ENCODE measurements at regions not wholly inside any gene's neighbourhood (a gene's known extent, or its start where the extent isn't known, plus 50 kb on each side); places are given as distances from the start of the nearest gene placed in this dataset.

GRCh38 chr7:115683093-115683492, 347.5 kb downstream of the TFEC start:
- TF ChIP-seq POLR2AphosphoS5 (IDR thresholded peaks at IDR 0.05; ENCODE audit: low read depth), result no peak
- TF ChIP-seq GABPA (IDR thresholded peaks at IDR 0.05; ENCODE audit: low read depth), result no peak
- no peak for TF ChIP-seq CTCF (IDR thresholded peaks at IDR 0.05; ENCODE audit: insufficient read depth, low read length)
- TF ChIP-seq SPI1 (IDR thresholded peaks at IDR 0.05; ENCODE audit: borderline replicate concordance, low read depth), result no peak
- TF ChIP-seq REST (IDR thresholded peaks at IDR 0.05; ENCODE audit: insufficient replicate concordance, low read depth), result no peak
- Histone ChIP-seq H3K27me3 (ENCODE audit: insufficient read depth, poor library complexity, severe bottlenecking) (no peaks in the 10 kb centered on the region), H3K4me3 (replicated peaks; ENCODE audit: insufficient read depth, low read length) (no peak overlapping the region), H3K27ac (replicated peaks) (no peak overlapping the region)
- DNase-seq (ENCODE audit: low read depth in 1 of 2, low spot score in 1 of 2), result no peak

GRCh38 chr7:115682507-115682906, 348.1 kb downstream of the TFEC start:
- H3K27ac ChIP-seq (replicated peaks), result no peak overlapping the region
- DNase-seq (ENCODE audit: low read depth in 1 of 2, low spot score in 1 of 2), result no peak
- TF ChIP-seq REST (IDR thresholded peaks at IDR 0.05; ENCODE audit: insufficient replicate concordance, low read depth), result no peak
- TF ChIP-seq CTCF (IDR thresholded peaks at IDR 0.05; ENCODE audit: insufficient read depth, low read length), result no peak
- TF ChIP-seq SPI1 (IDR thresholded peaks at IDR 0.05; ENCODE audit: borderline replicate concordance, low read depth), result no peak
- no peak for TF ChIP-seq GABPA (IDR thresholded peaks at IDR 0.05; ENCODE audit: low read depth)
- no peak for TF ChIP-seq POLR2AphosphoS5 (IDR thresholded peaks at IDR 0.05; ENCODE audit: low read depth)
- no peaks in the 10 kb centered on the region for H3K27me3 ChIP-seq (ENCODE audit: insufficient read depth, poor library complexity, severe bottlenecking)
- no peak overlapping the region for H3K4me3 ChIP-seq (replicated peaks; ENCODE audit: insufficient read depth, low read length)

- TF ChIP-seq REST (IDR thresholded peaks at IDR 0.05; ENCODE audit: insufficient replicate concordance, low read depth) (no peak), GABPA (IDR thresholded peaks at IDR 0.05; ENCODE audit: low read depth) (no peak), CTCF (IDR thresholded peaks at IDR 0.05; ENCODE audit: insufficient read depth, low read length) (no peak), POLR2AphosphoS5 (IDR thresholded peaks at IDR 0.05; ENCODE audit: low read depth) (no peak), SPI1 (IDR thresholded peaks at IDR 0.05; ENCODE audit: borderline replicate concordance, low read depth) (no peak)
- no peak for DNase-seq (ENCODE audit: low read depth in 1 of 2, low spot score in 1 of 2)
These were observed 349.6 kb downstream of the TFEC start for GRCh38 chr7:115680921-115681320.

More at GRCh38 chr7:115680921-115681320, 349.6 kb downstream of the TFEC start:
- Histone ChIP-seq H3K4me3 (replicated peaks; ENCODE audit: insufficient read depth, low read length) (no peak overlapping the region), H3K27me3 (ENCODE audit: insufficient read depth, poor library complexity, severe bottlenecking) (no peaks in the 10 kb centered on the region), H3K27ac (replicated peaks) (no peak overlapping the region)

All from HL-60 (cell line).